NCI-H1105 (cell line): ENCODE measurements at regions not wholly inside any gene's neighbourhood (a gene's known extent, or its start where the extent isn't known, plus 50 kb on each side); places are given as distances from the start of the nearest gene placed in this dataset.
A peak's percentile ranks its signal among the peaks of the same experiment; 100 is the strongest.

Experiments used
- DNase-seq: peaks from one replicate; lab custom pipeline; 2025; lab: John Stamatoyannopoulos, UW

GRCh38 chr10:91335147-91335546, 75.0 kb upstream of the HECTD2 start:
- DNase-seq: no peak

DNA sequence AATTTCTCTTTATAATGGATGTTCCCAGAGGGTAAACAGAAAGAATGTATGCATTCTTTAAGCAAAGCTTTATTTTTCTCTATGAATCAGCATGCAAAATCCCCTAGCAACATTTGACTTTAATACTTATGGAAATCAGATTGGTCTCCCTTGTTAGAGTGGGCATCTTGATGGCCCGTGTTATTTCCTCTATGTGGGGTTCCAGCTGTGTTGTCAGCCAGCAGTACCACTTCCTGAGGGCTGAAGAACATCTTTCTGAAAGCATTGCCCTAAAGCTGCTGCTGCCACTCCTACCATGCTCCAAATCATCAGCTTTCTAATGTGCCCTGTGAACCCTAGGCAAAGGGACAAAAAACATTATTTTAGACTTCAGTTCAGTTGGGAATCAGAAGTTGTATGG, 70.4 kb upstream of the HECTD2 start:
- no peak for DNase-seq

DNA sequence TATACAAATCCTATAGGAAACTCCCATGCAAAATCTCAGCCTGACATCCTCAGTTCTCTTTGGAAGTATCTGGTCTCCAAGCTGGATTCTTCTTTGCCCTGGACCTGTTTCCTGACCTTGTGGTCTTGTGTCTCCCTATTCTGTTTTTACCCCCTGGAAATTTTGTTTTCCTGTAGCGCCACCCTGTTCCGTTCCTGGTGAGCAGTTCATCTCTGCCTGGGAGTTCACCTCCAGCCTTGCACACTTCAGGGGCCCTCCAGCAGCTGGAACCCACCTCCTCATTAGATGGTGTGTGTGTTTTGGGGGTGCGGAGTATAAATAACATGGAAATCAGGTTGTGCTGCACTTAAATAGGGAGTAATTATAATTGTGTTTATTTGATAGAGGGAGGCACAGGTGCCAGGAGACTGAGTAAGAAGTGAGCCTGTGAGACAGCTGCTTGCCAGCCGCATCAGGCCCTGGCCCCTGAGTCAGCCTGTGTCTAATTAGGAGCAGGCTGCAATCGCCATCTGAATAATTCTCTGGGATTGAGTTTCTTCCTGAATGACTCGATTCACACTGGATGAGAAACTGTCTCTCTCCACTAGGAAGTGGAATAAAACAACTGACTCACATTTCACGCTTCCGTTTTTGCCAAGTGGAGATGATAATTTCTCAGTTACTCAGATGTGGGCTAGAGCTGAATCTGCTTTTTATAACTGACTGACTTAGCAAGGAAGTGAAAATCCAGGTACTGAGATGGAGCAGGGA, 69.4 kb upstream of the HECTD2 start:
- DNase-seq: peak; percentile 39

DNA sequence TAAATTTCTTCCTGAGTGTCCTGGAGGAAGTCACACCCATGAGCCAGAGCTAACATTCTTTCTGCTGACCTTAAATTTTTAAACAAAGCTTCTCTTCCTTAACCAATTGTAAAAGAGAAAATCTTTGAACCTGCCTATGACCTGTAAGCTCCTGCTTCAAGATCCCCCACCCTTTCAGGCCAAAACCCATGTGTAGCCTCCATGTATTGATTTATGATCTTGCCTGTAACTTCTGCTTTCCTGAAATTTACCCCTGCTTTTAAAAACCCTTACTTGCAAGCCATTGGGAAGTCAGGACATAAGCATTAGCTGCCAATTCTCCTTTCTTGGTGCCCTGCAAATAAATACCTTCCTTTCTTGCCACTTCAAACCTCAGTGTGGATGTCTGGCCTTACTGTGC, 68.5 kb upstream of the HECTD2 start:
- no peak for DNase-seq

DNA sequence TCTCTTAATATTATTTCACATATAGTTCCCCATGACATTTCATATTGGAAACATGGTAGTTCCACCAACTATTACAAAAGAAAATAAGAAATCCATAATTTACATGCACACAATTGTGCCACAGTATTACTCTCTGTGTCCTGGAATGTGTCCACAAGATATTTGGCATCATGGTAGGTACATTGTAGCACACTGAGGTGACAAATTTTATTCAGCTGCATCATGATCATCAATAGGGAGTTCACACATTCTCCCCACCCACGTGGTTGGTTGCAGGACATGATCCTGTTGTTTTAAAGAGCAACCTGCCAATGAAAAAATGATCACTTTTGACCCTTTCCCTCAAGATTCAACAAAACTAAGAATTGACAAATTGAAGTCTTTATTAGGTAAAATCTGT, 67.1 kb upstream of the HECTD2 start:
- DNase-seq: no peak

GRCh38 chr10:91344117-91344856, 65.9 kb upstream of the HECTD2 start:
- DNase-seq: no peak

GRCh38 chr10:91345716-91346115, 64.4 kb upstream of the HECTD2 start:
- DNase-seq: no peak

DNA sequence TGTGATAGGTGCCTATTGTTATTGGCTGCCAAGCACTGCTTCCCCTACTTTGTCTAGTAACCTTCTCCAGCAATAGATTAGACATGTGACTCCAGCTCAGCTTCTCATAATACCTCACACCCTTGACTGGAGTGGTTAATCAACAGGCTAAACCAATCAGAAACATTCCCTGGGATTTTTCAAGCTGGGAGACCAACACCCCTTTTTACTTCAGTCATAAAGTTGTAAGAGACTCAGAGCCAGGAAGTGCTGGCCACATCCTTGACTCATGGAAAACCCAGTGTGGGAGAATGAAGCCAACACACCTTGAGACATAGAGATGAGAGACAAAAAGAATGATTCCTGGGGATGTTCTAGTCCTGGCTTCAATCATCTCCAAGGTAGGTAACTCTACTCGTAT, 62.6 kb upstream of the HECTD2 start:
- no peak for DNase-seq

GRCh38 chr10:91349381-91349780, 60.8 kb upstream of the HECTD2 start:
- no peak for DNase-seq

DNA sequence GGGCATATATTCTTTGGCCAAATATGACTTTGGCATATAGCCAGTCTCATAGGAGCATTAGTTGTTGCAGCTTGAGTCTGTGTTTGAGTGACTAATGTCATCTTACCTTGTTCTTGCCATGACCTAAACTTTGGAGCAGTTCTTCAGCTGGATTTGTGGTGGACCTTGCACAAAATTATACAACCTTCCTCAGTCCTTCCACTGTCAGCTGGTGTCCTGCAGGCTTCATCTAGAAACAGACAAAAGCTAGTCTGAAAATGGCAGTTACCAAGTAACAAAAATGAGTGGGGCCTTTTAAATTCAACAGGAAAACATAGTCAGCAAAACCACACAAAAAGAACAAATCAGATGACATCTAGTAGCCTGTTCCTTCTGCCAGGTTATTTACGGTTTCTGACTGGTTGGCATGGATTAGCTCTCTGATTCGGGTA, 59.5 kb upstream of the HECTD2 start:
- no peak for DNase-seq

DNA sequence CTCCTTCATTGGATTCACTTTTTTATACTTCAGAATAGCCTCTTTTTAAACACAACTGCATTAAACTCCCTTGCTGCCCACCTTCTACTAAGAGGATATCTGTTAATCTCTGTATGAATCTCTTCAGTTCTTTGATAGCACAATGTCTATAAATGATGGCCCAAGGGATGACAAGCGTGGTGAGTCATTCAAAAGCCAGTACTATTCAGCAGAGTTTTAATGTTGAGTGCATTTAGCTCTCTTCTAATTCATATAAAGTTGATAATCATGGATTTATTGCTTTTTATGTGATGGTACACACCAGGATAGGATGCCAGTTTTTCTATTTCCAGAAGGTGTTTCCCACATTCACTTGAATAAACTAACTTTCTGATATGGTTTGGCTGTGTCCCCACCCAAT, 57.4 kb upstream of the HECTD2 start:
- DNase-seq: no peak

DNA sequence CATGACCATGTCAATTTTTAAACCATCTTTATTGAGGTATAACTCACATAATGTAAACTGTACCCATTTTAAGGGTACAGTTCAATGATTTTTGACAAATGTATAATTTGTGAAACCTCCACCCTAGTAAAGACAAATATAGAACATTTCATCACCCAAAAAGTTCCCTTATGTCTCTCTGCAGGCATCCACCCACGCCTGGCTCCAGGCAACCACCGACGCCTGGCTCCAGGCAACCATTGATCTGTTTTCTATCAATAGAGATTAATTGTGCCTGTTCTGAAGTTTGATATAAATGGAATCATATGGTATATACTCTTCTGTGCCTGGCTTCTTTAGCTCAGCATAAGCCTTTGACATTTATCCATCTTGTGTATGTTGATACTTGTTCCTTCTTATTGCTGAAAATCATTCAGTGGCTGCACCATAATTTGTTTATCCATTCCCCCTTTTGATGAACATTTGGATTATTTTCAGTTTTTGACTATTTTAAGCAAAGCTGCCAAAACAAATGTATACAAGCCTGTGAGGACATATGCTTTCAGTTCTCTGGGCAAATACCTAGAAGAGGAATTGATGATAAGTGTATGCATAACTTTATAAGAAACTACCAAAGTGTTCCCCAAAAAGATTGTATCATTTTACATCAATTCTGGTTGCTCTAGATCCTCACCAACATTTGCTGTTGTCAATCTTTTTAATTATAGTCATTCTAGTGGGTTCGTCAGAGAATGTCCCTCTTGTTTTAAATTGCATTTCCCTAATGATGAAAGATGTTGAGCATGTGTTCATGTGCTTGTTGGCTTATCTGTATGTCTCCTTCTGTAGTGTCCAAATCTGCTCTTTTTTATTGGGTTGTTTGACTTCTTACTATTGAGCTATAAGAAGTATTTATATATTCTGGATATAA, 55.7 kb upstream of the HECTD2 start:
- DNase-seq: no peak

DNA sequence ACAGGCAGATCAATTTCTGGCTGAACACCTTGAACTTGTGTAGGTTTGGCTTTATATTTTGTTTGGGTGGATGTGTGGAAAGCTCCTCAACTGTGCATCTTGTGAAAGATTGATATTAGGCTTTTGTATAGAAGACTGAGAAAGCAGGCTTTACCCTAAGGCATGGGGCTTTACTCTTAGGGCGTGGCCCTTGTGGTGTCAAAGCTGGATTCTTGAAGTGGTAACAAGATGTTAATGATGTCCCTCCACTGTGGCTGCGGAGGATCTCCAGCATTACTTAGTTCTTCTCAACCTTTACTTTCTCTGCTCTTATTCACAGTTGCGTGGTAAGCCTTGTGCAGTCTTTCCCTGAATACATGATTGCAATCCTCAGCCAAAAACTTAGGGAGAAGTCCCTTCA, 54.1 kb upstream of the HECTD2 start:
- no peak for DNase-seq

DNA sequence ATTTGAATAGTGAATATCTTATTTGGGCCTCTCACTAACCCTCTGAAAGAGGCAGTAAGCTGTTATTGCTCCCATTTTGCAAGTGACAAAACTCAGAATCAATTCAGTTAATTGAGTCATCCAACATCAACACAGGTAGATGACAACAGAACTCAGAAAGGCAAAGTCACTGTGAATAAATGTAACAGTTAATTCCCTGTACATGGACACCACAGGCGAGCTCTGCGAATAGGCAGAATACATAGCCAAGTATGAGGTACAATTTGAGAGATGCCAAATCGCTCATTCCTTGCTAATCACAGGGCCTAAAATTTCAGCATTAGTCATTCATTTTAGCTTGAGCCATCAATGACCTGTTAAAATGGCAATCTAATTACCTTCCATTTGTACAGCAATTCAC, 52.6 kb upstream of the HECTD2 start:
- DNase-seq: no peak
